ENCODE measurements at regions not wholly inside any gene's neighbourhood (a gene's known extent, or its start where the extent isn't known, plus 50 kb on each side); places are given as distances from the start of the nearest gene placed in this dataset.
"Not testable (repeated sequence)": the region's sequence is repeated elsewhere in the genome, so short reads cannot be mapped to it uniquely, and the experiment has no call there.

DNA sequence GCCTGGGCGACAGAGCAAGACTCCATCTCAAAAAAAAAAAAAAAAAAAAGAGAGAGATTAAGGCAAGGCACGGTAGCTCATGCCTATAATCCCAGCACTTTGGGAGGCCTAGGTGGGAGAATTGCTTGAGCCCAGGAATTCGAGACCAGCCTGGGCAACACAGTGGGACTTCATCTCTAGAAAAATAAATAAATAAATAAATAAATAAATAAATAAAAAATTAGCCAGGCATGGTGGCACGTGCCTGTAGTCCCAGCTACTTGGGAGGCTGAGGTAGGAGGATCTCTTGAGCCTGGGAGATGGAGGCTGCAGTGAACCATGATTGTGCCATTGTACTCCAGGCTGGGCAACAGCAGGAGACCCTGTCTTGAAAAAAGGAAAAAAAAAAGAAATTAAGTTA lies 108.7 kb upstream of the GOLGA8J start:
- TF ChIP-seq, protein P1, sequence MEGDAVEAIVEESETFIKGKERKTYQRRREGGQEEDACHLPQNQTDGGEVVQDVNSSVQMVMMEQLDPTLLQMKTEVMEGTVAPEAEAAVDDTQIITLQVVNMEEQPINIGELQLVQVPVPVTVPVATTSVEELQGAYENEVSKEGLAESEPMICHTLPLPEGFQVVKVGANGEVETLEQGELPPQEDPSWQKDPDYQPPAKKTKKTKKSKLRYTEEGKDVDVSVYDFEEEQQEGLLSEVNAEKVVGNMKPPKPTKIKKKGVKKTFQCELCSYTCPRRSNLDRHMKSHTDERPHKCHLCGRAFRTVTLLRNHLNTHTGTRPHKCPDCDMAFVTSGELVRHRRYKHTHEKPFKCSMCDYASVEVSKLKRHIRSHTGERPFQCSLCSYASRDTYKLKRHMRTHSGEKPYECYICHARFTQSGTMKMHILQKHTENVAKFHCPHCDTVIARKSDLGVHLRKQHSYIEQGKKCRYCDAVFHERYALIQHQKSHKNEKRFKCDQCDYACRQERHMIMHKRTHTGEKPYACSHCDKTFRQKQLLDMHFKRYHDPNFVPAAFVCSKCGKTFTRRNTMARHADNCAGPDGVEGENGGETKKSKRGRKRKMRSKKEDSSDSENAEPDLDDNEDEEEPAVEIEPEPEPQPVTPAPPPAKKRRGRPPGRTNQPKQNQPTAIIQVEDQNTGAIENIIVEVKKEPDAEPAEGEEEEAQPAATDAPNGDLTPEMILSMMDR (IDR thresholded peaks at IDR 0.05; ENCODE audit: low read length): not testable (repeated sequence)
- not testable (repeated sequence) for TF ChIP-seq EZH2 (IDR thresholded peaks at IDR 0.05; ENCODE audit: borderline replicate concordance, low read length)
